BE2C (cell line): ENCODE measurements at regions not wholly inside any gene's neighbourhood (a gene's known extent, or its start where the extent isn't known, plus 50 kb on each side); places are given as distances from the start of the nearest gene placed in this dataset.

Source experiments
- DNase-seq: peaks from one replicate; pipeline ENCODE4 v3.0.0-alpha.2; 2020
- H3K27me3 ChIP-seq: fragments of 250-450 bp; sonication (Bioruptor Pico); 2 replicates; pipeline ENCODE4 v1.5.1; 2020; ENCODE audit warnings: mild to moderate bottlenecking
- H3K36me3 ChIP-seq: fragments of 250-450 bp; sonication (Bioruptor Pico); 2 replicates; pipeline ENCODE4 v1.5.1; 2020; ENCODE audit warnings: mild to moderate bottlenecking
- H3K4me1 ChIP-seq: fragments of 250-450 bp; sonication (Bioruptor Pico); 2 replicates; pipeline ENCODE4 v1.5.1; 2020
- H3K4me3 ChIP-seq: 2 replicates; pipeline ENCODE4 v1.5.1; 2011; ENCODE audit warnings: low read depth, low read length
- H3K9me3 ChIP-seq: fragments of 250-450 bp; sonication (Bioruptor Pico); 2 replicates; pipeline ENCODE4 v1.5.1; 2020
- CTCF ChIP-seq: IDR thresholded peaks from 2 replicates; pipeline ENCODE4 v1.5.1; 2012; ENCODE audit warnings: mild to moderate bottlenecking, low read depth, low read length

DNA sequence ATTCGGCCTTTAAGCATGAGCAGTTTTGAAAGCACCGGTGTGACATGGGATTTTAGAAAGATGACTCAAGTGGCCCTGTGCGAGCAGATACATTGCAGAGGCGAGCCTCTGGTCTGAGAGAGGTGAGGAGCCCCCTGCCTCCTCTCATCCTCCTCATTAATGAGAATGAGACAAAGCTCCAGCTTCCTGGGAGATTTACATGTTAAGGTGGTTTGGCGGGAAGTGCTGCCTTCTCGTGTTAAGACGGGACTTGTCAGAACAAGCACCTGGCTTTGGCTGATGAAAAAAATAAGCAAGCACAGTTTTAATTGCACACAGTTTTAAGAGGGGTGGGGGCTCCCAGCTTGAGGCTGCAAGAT lies 68.1 kb downstream of the ACTL7B start:
- Histone ChIP-seq H3K27me3 (peaks cover 14% of the 10 kb centered on the region), H3K4me1 (no peaks in the 10 kb centered on the region), H3K36me3 (no peaks in the 10 kb centered on the region), H3K4me3 (no peak overlapping the region), H3K9me3 (no peaks in the 10 kb centered on the region)
- DNase-seq = no peak
- TF ChIP-seq CTCF = no peak

- no peaks in the 10 kb centered on the region for H3K9me3 ChIP-seq
- no peak for DNase-seq
- H3K4me1 ChIP-seq = no peaks in the 10 kb centered on the region
- peaks cover 15% of the 10 kb centered on the region for H3K27me3 ChIP-seq
- H3K4me3 ChIP-seq = no peak overlapping the region
- no peaks in the 10 kb centered on the region for H3K36me3 ChIP-seq
- no peak for TF ChIP-seq CTCF
Measured at GRCh38 chr9:108786901-108787689, 68.7 kb downstream of the ACTL7B start.

DNA sequence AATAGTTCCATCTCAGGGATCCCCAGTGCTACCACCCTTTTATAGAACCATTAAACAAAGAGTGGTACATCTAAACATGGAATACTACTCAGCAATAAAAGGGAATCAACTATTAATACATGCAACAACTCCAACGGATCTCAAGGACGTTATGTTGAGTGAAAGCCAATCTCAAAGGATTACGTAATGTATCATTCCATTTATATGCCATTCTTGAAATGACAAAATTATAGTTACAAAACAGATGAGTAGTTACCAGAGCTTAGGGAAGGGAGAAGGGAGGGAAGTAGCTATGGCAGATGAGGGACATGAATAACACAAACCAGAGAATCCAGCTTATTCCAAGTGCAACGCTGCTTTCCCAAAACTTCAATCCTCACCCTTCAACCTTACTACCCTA lies 69.5 kb downstream of the ACTL7B start:
- no peaks in the 10 kb centered on the region for H3K9me3 ChIP-seq
- DNase-seq = no peak
- H3K4me1 ChIP-seq = no peaks in the 10 kb centered on the region
- TF ChIP-seq CTCF = no peak
- peaks cover 15% of the 10 kb centered on the region for H3K27me3 ChIP-seq
- H3K4me3 ChIP-seq = no peak overlapping the region
- no peaks in the 10 kb centered on the region for H3K36me3 ChIP-seq

GRCh38 chr9:108784998-108785397 lies 70.8 kb downstream of the ACTL7B start:
- Histone ChIP-seq H3K9me3 (no peaks in the 10 kb centered on the region), H3K4me3 (no peak overlapping the region), H3K36me3 (no peaks in the 10 kb centered on the region), H3K27me3 (peaks cover 17% of the 10 kb centered on the region), H3K4me1 (no peaks in the 10 kb centered on the region)
- no peak for DNase-seq
- no peak for TF ChIP-seq CTCF

GRCh38 chr9:108783731-108784495 lies 71.9 kb downstream of the ACTL7B start:
- Histone ChIP-seq H3K27me3 (peaks cover 27% of the 10 kb centered on the region), H3K4me3 (no peak overlapping the region), H3K9me3 (no peaks in the 10 kb centered on the region), H3K36me3 (no peaks in the 10 kb centered on the region), H3K4me1 (no peaks in the 10 kb centered on the region)
- no peak for DNase-seq
- no peak for TF ChIP-seq CTCF

DNA sequence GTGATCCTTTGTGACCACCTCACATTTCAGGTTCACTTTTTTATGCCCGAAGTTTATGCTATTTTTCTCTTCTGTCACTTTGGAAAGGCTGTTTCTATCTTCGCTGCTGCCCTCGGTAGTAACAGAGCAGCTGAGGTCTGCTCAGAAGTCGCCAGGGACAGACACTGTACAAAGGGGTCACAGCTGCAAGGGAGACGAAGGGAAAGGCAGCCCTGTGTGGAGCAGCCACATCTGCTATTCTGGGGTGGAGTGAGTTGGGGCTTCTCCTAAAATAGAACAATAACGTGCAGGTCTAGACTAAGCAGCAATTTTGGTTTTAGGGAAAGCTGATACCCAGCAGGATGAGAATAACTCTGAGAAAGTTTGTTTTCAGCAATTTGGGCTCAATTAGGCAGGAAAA lies 72.5 kb downstream of the ACTL7B start:
- Histone ChIP-seq H3K9me3 (no peaks in the 10 kb centered on the region), H3K36me3 (no peaks in the 10 kb centered on the region), H3K4me3 (no peak overlapping the region), H3K4me1 (no peaks in the 10 kb centered on the region), H3K27me3 (peaks cover 29% of the 10 kb centered on the region)
- no peak for DNase-seq
- no peak for TF ChIP-seq CTCF
